WI38 (cell line): ENCODE measurements at regions not wholly inside any gene's neighbourhood (a gene's known extent, or its start where the extent isn't known, plus 50 kb on each side); places are given as distances from the start of the nearest gene placed in this dataset.

Experiments
- H3K4me3 ChIP-seq: 2 replicates; pipeline ENCODE4 v1.5.1; 2011; ENCODE audit warnings: low read depth, mild to moderate bottlenecking, control low read depth, low read length
- TF ChIP-seq, protein P1 (sequence below): IDR thresholded peaks from 2 replicates; pipeline ENCODE4 v1.5.1; 2012; ENCODE audit warnings: low read depth, mild to moderate bottlenecking, control low read depth, low read length

- TF ChIP-seq, protein P1, sequence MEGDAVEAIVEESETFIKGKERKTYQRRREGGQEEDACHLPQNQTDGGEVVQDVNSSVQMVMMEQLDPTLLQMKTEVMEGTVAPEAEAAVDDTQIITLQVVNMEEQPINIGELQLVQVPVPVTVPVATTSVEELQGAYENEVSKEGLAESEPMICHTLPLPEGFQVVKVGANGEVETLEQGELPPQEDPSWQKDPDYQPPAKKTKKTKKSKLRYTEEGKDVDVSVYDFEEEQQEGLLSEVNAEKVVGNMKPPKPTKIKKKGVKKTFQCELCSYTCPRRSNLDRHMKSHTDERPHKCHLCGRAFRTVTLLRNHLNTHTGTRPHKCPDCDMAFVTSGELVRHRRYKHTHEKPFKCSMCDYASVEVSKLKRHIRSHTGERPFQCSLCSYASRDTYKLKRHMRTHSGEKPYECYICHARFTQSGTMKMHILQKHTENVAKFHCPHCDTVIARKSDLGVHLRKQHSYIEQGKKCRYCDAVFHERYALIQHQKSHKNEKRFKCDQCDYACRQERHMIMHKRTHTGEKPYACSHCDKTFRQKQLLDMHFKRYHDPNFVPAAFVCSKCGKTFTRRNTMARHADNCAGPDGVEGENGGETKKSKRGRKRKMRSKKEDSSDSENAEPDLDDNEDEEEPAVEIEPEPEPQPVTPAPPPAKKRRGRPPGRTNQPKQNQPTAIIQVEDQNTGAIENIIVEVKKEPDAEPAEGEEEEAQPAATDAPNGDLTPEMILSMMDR, result no peak
- H3K4me3 ChIP-seq, result no peak overlapping the region
Measured at GRCh38 chr19:28239270-28239669, 973.7 kb downstream of the UQCRFS1 start.

DNA sequence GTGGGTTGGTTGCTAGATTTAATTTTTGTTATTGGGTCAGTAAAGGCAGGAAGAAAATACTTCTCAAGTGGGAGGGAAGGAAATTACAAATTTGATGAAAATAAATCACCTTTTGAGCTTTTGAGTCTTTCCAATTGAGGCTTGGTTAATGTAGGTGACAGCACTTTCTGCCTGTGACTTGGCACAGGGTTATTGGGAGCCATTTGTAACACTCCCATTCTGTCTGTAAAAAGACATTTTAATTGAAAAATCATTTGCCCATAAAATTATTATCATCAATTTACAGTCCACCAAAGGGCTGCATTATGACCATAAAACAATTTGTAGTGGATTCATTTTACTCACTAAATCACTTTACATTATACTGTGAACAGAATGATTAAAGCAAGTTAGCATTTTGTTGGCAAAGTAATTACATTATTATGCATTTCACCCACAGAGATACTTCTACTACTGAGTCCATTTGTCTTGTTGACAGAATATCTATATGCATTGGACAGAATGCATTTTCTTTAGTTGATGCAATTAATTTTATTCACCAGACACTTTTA, 974.6 kb downstream of the UQCRFS1 start:
- H3K4me3 ChIP-seq, result no peak overlapping the region
- TF ChIP-seq, protein P1, result no peak

DNA sequence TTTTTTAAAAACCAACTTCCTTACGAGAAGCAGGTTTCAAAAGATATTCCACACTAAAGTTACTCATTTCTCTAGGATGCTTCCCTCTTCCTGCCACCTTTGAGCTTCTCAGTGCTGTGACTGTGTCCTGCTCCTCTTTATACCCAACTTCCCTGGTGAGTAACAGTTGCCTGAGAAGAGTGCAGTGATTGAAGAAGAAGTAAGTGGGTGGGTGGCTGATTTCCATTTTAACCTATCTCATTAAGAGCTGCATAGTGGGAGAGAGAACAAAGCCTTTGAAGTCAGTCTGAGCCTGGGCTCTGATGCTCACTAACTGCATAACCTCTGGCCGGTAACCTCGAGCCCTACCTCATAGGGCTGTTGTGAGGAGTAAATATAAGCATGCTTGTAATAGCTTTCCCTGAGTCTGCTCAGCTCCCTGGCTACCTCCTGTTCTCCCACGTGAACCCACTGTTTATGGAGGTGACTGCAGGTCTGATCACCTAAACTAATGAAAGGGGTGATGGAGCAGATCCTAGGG, 977.3 kb downstream of the UQCRFS1 start:
- TF ChIP-seq, protein P1, result no peak
- H3K4me3 ChIP-seq, result no peak overlapping the region

- TF ChIP-seq, protein P1, result no peak
Measured at GRCh38 chr19:28234637-28235036, 978.3 kb downstream of the UQCRFS1 start.

DNA sequence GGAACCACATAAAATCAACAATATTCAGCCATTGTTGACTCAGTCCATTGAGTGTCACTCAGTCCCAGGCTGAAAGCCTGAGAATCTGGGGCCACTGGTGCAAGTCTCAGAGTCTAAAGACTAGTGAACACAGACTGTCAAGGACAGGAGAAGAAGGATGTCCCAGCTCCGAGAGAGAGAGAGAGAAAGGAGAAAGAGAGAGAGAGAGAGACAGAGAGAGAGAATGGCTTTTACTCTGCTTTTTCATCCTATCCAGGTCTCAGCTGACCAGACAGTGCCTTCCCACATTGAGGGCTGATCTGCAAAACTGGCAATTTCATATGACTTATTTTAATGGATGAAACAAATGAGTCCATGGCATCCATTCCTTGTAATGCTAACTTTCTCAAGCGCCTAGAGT, 984.1 kb downstream of the UQCRFS1 start:
- TF ChIP-seq, protein P1, result no peak

More at GRCh38 chr19:28234637-28235036, 978.3 kb downstream of the UQCRFS1 start:
- H3K4me3 ChIP-seq, result no peak overlapping the region

GRCh38 chr19:28224441-28224840, 988.5 kb downstream of the UQCRFS1 start:
- TF ChIP-seq, protein P1, result no peak
- no peak overlapping the region for H3K4me3 ChIP-seq

More for the DNA sequence above, 984.1 kb downstream of the UQCRFS1 start:
- H3K4me3 ChIP-seq, result no peak overlapping the region

GRCh38 chr19:28221736-28222135, 991.2 kb downstream of the UQCRFS1 start:
- TF ChIP-seq, protein P1, result no peak
- H3K4me3 ChIP-seq, result no peak overlapping the region
